NB4 (cell line): ENCODE measurements at regions not wholly inside any gene's neighbourhood (a gene's known extent, or its start where the extent isn't known, plus 50 kb on each side); places are given as distances from the start of the nearest gene placed in this dataset.

Source experiments
- MAX ChIP-seq: IDR thresholded peaks from 2 replicates; pipeline ENCODE4 v1.6.1; 2011; ENCODE audit warnings: low read depth, low read length
- MYC ChIP-seq: IDR thresholded peaks from 2 replicates; pipeline ENCODE4 v1.6.1; 2011; ENCODE audit warnings: low read depth, low read length
- POLR2A ChIP-seq: IDR thresholded peaks from 2 replicates; pipeline ENCODE4 v1.6.1; 2011; ENCODE audit warnings: mild to moderate bottlenecking; ENCODE audit not compliant: insufficient read length; ENCODE audit errors: extremely low read depth
- TF ChIP-seq, protein P1 (sequence below): IDR thresholded peaks from one replicate; pipeline ENCODE4 v1.5.1; 2012; ENCODE audit warnings: low read depth, low read length

- TF ChIP-seq, protein P1, sequence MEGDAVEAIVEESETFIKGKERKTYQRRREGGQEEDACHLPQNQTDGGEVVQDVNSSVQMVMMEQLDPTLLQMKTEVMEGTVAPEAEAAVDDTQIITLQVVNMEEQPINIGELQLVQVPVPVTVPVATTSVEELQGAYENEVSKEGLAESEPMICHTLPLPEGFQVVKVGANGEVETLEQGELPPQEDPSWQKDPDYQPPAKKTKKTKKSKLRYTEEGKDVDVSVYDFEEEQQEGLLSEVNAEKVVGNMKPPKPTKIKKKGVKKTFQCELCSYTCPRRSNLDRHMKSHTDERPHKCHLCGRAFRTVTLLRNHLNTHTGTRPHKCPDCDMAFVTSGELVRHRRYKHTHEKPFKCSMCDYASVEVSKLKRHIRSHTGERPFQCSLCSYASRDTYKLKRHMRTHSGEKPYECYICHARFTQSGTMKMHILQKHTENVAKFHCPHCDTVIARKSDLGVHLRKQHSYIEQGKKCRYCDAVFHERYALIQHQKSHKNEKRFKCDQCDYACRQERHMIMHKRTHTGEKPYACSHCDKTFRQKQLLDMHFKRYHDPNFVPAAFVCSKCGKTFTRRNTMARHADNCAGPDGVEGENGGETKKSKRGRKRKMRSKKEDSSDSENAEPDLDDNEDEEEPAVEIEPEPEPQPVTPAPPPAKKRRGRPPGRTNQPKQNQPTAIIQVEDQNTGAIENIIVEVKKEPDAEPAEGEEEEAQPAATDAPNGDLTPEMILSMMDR: no peak
- TF ChIP-seq POLR2A (no peak), MAX (no peak), MYC (no peak)
Observed at GRCh38 chr14:101400830-101401229, 160.5 kb upstream of the DIO3 start.
